ENCODE measurements at regions not wholly inside any gene's neighbourhood (a gene's known extent, or its start where the extent isn't known, plus 50 kb on each side); places are given as distances from the start of the nearest gene placed in this dataset.

DNA sequence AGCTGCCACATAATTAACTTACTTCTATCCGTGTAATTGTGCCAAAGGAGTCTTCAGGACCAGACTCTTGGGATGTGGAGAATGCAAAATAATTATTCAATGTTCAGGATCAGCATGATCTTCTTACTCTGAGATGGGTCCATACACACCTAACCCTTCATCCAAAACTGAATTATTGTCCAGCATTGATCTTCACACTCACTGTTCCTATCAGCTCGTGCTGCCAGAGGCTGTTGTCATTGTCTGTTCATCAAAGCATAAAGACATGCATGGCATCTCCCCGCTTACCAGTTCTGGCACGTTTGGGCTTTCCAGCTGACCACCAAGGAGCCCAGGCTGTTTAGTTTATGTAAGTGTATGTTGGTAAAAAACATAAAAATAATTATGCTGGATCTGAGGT, 1090.7 kb downstream of the DNAJB9 start:
- TF ChIP-seq ZNF274 (IDR thresholded peaks at IDR 0.05; ENCODE audit: low read length) (no peak), ZNF274 (tag by site-specific recombination; IDR thresholded peaks at IDR 0.05; ENCODE audit: borderline replicate concordance) (no peak), BCL11A (tag by site-specific recombination; IDR thresholded peaks at IDR 0.05; ENCODE audit: low read depth) (no peak), REPIN1 (tag by site-specific recombination; IDR thresholded peaks at IDR 0.05; ENCODE audit: low read depth) (no peak), SP2 (tag by site-specific recombination; IDR thresholded peaks at IDR 0.05) (no peak), ZNF510 (tag by site-specific recombination; IDR thresholded peaks at IDR 0.05; ENCODE audit: insufficient replicate concordance) (no peak)
- TF ChIP-seq, protein P1, sequence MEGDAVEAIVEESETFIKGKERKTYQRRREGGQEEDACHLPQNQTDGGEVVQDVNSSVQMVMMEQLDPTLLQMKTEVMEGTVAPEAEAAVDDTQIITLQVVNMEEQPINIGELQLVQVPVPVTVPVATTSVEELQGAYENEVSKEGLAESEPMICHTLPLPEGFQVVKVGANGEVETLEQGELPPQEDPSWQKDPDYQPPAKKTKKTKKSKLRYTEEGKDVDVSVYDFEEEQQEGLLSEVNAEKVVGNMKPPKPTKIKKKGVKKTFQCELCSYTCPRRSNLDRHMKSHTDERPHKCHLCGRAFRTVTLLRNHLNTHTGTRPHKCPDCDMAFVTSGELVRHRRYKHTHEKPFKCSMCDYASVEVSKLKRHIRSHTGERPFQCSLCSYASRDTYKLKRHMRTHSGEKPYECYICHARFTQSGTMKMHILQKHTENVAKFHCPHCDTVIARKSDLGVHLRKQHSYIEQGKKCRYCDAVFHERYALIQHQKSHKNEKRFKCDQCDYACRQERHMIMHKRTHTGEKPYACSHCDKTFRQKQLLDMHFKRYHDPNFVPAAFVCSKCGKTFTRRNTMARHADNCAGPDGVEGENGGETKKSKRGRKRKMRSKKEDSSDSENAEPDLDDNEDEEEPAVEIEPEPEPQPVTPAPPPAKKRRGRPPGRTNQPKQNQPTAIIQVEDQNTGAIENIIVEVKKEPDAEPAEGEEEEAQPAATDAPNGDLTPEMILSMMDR (tag by site-specific recombination; IDR thresholded peaks at IDR 0.05), result no peak
- TF ChIP-seq, protein P2, sequence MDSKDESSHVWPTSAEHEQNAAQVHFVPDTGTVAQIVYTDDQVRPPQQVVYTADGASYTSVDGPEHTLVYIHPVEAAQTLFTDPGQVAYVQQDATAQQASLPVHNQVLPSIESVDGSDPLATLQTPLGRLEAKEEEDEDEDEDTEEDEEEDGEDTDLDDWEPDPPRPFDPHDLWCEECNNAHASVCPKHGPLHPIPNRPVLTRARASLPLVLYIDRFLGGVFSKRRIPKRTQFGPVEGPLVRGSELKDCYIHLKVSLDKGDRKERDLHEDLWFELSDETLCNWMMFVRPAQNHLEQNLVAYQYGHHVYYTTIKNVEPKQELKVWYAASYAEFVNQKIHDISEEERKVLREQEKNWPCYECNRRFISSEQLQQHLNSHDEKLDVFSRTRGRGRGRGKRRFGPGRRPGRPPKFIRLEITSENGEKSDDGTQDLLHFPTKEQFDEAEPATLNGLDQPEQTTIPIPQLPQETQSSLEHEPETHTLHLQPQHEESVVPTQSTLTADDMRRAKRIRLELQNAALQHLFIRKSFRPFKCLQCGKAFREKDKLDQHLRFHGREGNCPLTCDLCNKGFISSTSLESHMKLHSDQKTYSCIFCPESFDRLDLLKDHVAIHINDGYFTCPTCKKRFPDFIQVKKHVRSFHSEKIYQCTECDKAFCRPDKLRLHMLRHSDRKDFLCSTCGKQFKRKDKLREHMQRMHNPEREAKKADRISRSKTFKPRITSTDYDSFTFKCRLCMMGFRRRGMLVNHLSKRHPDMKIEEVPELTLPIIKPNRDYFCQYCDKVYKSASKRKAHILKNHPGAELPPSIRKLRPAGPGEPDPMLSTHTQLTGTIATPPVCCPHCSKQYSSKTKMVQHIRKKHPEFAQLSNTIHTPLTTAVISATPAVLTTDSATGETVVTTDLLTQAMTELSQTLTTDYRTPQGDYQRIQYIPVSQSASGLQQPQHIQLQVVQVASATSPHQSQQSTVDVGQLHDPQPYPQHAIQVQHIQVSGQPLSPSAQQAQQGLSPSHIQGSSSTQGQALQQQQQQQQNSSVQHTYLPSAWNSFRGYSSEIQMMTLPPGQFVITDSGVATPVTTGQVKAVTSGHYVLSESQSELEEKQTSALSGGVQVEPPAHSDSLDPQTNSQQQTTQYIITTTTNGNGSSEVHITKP (tag by site-specific recombination; IDR thresholded peaks at IDR 0.05), result no peak
